HepG2 (cell line): ENCODE measurements at regions not wholly inside any gene's neighbourhood (a gene's known extent, or its start where the extent isn't known, plus 50 kb on each side); places are given as distances from the start of the nearest gene placed in this dataset.

ENCODE experiments used
- CTCF ChIP-seq: sonication (generic); formaldehyde crosslinking; IDR thresholded peaks from 2 replicates; pipeline ENCODE4 v1.5.0; 2020; ENCODE audit warnings: mild to moderate bottlenecking, missing genetic modification reagents, moderate library complexity
- EZH2 ChIP-seq: conservative IDR thresholded peaks from 2 replicates; pipeline ENCODE4 v1.6.1; 2012; ENCODE audit warnings: mild to moderate bottlenecking, low read depth, low read length, moderate library complexity
- FOXK1 ChIP-seq: sonication (generic); formaldehyde crosslinking; IDR thresholded peaks from 2 replicates; pipeline ENCODE4 v1.4.0; 2020; ENCODE audit warnings: low read depth, missing genetic modification reagents, borderline replicate concordance
- POLR2A ChIP-seq, 2 experiments: IDR thresholded peaks; 2 replicates each; pipeline ENCODE4 v1.6.1; 2011; ENCODE audit warnings: low read depth in 2 of 2, low read length in 2 of 2, mild to moderate bottlenecking in 1 of 2, moderate library complexity in 1 of 2; ENCODE audit not compliant: insufficient read depth in 1 of 2
- RNF2 ChIP-seq: fragments of 450-650 bp; conservative IDR thresholded peaks from 2 replicates; pipeline ENCODE4 v1.6.1; 2016; ENCODE audit warnings: low read depth

GRCh38 chr12:61863811-61864210 is 396.4 kb upstream of the USP15 start:
- no peak for TF ChIP-seq EZH2
- TF ChIP-seq RNF2: no peak
- TF ChIP-seq FOXK1 (CRISPR knock-in tag): no peak
- TF ChIP-seq CTCF (CRISPR knock-in tag): no peak
- TF ChIP-seq POLR2A (IDR thresholded peaks at IDR 0.05; ENCODE audit: insufficient read depth in 1 of 2, low read depth in 2 of 2, low read length in 2 of 2): no peak
